C4-2B (cell line): ENCODE measurements at regions not wholly inside any gene's neighbourhood (a gene's known extent, or its start where the extent isn't known, plus 50 kb on each side); places are given as distances from the start of the nearest gene placed in this dataset.

ENCODE experiments used
- H3K27ac ChIP-seq: fragments of 450-650 bp; 2 replicates; pipeline ENCODE4 v1.5.1; 2017
- ZFX ChIP-seq: fragments of 450-650 bp; IDR thresholded peaks from 2 replicates; pipeline ENCODE4 v1.6.1; 2017
- TF ChIP-seq, protein P1 (sequence below): fragments of 450-650 bp; conservative IDR thresholded peaks from 2 replicates; pipeline ENCODE4 v1.5.1; 2017; ENCODE audit warnings: mild to moderate bottlenecking

DNA sequence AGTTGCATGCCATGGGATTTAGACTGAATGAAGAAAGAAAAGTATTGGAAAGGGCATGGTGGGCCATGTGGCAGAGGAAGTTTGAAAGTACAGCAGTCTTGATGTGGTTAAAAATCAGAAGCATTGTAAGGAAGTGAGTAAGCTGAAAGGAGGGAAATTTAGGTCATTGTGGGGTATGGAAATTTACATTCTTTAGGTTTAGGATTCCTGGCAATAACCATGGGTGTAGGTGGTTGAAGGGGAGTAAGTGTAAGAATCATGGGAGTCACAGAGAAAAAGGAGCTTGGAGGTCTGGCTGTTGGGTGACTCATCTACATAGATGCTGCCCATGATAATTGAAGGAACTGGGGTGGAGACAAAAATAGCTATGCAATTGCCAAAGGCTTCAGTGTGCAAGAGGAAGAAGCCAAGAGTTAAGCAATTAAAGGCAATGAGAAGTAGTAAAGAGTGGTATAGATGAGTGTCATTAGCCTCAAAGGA, 243.8 kb upstream of the LDB2 start:
- TF ChIP-seq, protein P1, sequence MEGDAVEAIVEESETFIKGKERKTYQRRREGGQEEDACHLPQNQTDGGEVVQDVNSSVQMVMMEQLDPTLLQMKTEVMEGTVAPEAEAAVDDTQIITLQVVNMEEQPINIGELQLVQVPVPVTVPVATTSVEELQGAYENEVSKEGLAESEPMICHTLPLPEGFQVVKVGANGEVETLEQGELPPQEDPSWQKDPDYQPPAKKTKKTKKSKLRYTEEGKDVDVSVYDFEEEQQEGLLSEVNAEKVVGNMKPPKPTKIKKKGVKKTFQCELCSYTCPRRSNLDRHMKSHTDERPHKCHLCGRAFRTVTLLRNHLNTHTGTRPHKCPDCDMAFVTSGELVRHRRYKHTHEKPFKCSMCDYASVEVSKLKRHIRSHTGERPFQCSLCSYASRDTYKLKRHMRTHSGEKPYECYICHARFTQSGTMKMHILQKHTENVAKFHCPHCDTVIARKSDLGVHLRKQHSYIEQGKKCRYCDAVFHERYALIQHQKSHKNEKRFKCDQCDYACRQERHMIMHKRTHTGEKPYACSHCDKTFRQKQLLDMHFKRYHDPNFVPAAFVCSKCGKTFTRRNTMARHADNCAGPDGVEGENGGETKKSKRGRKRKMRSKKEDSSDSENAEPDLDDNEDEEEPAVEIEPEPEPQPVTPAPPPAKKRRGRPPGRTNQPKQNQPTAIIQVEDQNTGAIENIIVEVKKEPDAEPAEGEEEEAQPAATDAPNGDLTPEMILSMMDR: no peak
- no peak for TF ChIP-seq ZFX
- H3K27ac ChIP-seq: no peak overlapping the region

DNA sequence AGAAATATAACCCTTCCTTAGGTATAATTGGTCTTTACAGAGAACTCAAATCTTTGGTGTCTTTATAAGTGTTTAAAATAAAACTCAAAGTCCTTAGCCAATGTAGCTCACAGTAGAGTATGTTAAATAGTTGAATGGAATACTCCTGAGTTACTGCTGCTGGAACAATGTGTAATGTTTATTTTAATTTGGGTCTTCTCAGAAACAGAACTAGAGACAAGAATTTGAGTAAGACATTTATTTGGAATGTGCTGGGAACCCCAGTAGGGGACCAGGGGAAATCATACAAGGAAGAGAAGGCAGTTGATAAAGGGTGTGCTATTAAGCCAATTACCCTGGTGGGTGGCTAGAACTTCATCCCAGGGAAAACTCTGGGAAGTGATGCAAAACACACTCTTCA, 240.4 kb upstream of the LDB2 start:
- no peak for TF ChIP-seq ZFX
- TF ChIP-seq, protein P1: no peak
- no peak overlapping the region for H3K27ac ChIP-seq

DNA sequence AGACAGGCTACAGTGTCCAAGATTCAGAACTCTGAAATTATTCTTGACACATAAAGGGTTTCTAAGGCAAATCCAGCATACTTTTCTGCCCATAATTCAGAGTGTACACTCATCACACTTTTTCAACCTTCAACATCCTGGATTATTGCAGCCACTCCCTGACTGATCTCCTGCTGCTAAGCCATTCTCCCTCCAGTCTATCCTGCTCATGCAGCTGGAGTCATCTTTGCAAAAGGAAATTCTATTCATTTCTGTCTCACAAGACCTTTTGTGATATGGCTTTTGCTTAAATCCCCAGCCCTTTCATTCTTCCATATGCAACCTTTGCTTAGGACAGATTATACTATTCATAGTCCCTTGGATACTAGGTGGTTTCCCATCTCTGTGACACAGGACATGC, 236.1 kb upstream of the LDB2 start:
- TF ChIP-seq, protein P1: no peak
- TF ChIP-seq ZFX: no peak
- H3K27ac ChIP-seq: no peak overlapping the region

DNA sequence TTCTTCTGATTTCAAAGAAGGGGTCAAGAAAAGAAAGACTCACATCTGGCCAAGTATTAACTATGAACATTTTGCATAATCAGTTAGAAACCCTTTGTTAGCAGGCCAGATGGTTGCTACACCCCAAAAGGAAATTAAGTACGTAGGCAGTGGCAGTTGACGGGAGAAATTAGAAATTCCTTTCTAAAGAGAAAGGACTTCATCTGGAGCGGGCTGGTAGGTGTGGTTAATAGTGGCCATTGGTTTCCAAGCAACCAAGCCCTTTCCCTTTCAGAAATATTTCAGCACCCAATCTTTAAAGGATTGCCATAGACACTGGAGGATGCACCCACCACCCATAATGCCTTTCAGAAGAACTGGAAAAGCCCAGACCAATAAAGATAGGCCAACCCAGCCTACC, 235.7 kb upstream of the LDB2 start:
- H3K27ac ChIP-seq: no peak overlapping the region
- TF ChIP-seq, protein P1: no peak
- TF ChIP-seq ZFX: no peak

DNA sequence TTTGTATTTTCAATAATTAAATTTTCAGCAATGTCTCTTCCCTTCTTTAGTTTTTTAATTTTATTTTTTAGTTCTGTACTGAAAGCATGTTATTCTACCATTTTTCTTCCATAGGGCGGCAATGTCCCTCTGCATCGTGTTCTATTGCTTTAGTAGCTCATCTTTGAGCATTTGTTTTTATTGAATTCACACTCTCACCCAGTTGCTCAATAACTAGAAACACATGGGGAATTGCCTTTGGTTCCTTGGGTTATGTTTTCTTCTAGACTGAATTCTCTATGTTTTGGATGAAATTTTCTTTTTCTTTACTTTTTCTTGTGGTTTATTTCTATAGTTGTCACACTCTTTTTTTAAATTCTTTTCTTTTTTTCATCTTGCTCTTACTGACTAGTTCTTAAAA, 233.8 kb upstream of the LDB2 start:
- TF ChIP-seq, protein P1: no peak
- no peak for TF ChIP-seq ZFX

DNA sequence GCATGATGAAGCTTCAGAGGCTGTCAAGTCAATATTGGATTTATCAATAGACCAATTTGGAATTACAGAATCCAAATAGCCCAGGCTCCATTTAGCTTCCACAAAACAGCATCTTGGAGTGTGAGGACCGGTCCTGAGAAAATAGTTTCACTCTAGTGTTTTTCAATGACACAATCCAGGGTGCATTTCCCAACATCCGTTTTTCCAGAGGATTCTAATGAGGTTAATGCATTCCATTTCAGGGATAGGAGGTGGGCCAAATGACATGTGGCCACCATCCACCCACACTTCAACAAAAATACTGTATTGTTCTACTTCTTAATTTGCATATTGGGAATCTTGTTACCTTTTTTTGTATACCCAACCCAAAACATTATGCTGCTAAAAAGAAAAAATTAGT, 229.8 kb upstream of the LDB2 start:
- TF ChIP-seq, protein P1: no peak
- TF ChIP-seq ZFX: no peak
- H3K27ac ChIP-seq: no peak overlapping the region

More for the DNA sequence above, 233.8 kb upstream of the LDB2 start:
- no peak overlapping the region for H3K27ac ChIP-seq

DNA sequence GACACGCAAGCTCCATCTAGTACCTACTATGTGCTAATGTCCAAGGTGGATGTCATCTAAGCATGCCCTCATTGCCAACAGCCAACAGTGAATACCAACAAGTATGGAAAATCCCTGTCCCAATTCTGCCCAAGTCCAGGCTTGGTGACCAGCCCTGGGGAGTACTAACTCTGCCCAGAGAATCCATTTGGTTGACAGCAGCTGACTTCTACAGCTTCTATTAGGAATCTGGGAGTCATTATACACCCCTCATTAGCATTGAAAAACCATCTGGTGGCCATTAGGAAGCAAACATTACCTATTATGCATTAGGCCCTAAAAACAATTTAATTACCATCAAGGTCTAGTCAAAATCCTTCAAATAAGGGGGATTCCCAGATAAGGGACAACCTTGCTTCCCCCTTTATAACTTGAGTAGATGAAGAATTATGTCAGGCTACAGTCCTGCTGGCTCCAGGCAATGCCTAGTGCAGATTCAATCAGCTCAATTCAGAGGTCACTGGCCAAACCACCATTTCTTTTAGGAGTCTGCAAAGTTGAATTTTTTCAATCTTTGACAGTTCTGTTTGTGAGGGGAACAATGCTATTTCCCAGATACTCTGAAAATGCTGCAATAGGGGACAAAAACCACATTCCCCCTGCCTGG, 228.0 kb upstream of the LDB2 start:
- H3K27ac ChIP-seq: no peak overlapping the region
- TF ChIP-seq, protein P1: no peak
- TF ChIP-seq ZFX: no peak
